DMS153 treated with DMSO at 0.1 percent for 48 hours (cell line): ENCODE measurements at regions not wholly inside any gene's neighbourhood (a gene's known extent, or its start where the extent isn't known, plus 50 kb on each side); places are given as distances from the start of the nearest gene placed in this dataset.
A peak's percentile ranks its signal among the peaks of the same experiment; 100 is the strongest.
"Not testable (repeated sequence)": the region's sequence is repeated elsewhere in the genome, so short reads cannot be mapped to it uniquely, and the experiment has no call there.

Experiments
- DNase-seq: peaks from one replicate; lab custom pipeline; 2025; ENCODE audit not compliant: unreplicated experiment; lab: John Stamatoyannopoulos, UW

DNA sequence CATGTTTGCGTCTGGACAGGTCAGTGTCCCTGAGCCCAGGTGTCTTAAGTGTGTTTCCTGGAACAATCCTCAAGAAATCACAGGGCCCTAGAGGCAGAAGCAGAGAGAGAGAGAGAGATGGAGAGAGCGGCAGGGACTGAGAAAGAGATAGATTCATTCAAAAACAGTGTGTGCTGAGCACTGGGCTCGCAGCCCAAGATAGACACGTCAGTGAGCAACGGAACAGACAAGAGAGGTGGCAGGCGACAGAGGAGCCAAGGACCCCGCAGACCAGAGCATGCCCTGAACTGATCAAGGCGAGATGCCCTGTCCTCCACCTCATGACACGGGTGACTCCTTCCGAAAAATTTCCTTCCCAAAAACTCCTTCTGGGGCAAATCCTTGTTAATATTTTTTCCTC is 362.0 kb upstream of the SULF2 start:
- no peak for DNase-seq

DNA sequence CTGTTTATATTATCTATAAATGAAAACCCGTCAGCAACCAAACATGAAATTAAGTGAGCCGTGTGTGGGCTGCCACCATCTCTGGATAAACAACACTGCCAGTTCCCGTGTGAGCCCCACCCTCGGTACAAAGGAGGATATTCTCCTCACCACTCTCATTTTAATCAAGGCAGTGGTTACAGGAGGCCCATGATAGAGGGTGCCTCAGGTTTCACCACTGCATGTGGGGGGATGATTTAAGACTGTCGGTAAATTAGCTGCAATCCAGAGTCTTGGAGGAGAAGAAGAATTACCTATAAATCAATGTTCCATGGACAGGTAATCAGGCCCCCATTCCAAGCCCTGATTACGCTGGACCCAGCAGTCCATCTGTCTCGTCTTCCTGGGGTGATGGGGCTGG is 361.6 kb upstream of the SULF2 start:
- DNase-seq = no peak

DNA sequence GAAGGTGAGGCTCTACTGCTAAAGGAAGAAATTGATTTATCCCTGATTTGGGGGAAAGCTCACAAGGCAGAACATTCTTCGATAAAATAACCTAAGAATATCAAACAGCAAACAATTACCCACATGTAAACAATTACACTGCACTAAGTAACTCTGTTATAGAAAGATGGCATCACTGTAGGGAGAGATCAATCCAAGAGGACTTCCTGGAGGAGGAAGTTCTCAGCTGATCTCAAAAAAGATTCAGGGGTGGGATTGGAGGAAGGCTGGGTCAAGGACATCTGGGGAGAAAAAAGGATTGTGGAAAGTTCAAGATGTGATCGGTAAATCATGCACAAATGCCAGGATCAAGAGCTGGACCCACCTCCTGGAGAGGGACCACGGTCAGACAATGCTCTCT is 361.0 kb upstream of the SULF2 start:
- DNase-seq = no peak

DNA sequence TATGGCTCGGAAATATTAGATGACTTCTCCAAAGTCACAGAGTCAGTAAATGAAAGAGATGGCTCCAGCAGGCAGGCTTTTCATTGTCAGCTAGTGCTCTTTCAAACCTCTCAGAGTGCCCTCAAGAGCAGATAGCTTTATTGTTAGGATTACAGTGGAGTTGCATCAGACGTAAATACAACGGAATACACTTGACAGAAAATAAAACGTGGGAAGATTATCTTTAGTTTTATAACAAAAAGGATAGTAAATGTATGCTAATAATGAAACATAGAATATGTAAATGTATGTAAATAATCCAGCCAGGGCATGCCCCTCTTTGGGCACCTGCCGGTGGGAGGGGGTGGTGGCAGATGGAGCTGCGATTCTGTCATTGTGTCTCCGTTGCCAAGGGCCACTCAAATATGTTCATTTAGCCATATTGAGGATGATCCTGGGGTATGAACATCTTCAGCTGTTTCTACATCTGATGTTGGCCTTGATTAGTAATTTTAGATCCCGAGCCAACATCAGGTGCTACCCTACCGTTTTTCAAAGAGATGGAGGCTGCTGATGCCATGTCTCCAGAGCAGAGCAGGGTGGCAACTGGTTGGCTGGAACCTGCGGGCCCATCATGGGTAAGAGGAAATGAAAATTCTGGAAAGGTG is 358.3 kb upstream of the SULF2 start:
- DNase-seq = peak; percentile 65

DNA sequence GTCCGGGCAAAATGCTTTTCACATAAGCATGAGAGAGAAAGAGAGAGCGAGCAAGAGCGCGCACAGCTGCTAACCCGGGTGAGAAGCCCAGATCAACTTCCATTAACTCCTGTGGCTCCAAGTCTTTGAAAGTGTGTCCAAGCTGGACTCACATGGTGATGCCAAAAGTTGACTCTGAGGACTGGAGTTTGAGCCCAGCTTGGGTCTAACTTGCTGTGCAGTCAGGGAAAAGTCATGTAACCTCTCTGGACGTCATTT is 357.2 kb upstream of the SULF2 start:
- no peak for DNase-seq

DNA sequence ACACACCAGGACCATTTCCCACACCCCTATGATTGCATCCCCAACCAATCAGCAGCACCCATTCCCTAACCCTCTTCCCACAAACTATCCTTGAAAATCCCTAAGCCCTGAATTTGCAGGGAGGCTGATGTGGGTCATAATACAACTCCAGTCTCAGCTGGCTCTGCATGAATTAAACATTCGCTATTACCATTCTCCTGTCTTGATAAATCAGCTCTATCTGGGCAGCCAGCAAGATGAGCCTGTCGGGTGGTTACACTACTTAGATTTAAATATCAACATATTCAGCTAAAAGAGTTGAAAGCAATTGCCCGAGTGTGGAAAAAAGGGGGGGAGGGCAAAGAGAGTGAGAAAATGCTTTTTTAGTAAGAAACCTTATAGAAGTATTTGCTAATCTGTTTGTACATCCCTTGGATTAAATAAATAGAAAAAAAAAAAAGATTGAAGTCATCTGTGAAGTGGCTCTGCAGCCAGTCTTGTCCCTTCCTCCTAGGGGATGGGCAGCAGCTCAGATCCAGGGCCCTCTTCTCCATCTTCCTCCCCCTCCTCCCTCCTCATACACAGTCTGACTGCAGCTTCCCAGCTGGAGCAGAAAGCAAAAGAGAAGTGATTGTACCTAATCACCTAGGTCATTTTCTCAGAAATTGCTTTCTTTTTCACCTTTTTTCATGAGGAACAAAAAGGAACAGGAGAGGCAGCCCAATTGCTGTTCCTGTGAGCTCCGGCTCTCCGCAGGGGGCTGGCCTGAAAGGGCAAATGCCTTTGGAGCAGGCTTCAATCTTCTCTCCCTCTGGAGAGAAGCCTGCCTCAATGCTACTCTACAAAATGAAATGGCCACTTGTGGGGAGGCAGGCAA is 356.6 kb upstream of the SULF2 start:
- no peak for DNase-seq

DNA sequence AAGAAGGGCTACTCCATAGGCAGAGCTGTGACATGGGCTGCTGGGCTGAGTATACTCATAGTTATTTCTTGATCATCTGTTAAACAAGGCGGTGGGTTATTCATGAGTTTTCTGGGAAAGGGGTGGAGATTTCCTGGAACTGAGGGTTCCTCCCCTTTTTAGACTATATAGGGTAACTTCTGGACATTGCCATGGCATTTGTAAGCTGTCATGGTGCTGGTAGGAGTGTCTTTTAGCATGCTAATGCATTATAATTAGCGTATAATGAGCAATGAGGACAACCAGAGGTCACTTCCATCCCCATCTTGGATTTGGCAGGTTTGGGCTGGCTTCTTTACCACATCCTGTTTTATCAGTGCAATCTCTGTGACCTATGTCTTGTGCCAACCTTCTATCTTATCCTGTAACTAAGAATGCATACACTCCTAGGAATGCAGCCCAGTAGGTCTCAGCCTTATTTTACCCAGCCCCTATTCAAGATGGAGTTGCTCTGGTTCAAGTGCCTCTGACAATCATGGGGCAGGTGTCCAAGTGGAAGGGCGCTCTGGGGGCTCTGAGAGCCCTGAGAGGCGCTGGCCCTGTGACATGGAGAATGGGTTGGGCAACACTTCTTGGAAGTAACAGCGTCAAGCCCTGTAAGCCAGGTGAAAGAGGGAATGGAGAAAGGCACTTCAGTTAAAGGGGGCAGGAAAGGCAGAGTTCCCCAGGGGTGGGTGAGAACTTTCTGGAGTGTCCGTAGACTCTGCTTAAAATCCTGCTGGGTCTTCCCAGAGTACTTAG is 354.2 kb upstream of the SULF2 start:
- DNase-seq = no peak

DNA sequence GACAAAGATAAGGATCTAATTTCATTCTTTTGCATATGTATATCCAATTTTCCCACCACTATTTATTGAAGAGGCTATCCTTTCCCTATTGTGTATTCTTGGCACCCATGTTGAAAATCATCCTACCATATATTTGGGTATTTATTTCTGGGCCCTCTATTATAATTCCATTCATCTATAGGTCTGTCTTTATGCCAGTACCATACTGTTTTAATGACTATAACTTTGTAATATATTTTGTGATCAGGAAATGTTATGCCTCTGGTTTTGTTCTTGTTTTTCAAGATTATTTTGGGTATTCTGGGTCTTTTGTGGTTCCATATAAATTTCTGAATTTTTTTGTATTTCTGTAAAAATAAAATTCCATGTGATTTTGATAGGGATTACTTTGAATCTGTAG is 347.6 kb upstream of the SULF2 start:
- no peak for DNase-seq

DNA sequence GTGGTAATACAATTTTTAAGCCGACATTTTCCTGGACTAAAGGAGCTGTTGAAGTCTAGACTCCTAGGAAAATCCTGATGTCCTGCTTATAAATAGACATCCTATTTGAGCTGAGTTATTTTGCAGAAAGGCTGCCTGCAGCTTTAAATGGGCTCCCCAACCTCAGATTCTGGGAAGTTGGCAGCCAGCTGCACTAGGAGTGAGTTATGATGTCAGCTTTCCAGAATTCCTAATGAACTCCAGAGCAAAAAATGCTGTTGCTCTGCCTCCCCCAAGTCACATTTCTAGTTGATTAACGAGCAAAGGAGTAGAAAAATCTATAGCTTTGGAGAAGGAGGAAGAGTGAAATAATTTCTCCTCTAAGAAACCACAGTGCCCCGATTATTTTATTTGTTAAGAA is 346.3 kb upstream of the SULF2 start:
- DNase-seq = no peak

DNA sequence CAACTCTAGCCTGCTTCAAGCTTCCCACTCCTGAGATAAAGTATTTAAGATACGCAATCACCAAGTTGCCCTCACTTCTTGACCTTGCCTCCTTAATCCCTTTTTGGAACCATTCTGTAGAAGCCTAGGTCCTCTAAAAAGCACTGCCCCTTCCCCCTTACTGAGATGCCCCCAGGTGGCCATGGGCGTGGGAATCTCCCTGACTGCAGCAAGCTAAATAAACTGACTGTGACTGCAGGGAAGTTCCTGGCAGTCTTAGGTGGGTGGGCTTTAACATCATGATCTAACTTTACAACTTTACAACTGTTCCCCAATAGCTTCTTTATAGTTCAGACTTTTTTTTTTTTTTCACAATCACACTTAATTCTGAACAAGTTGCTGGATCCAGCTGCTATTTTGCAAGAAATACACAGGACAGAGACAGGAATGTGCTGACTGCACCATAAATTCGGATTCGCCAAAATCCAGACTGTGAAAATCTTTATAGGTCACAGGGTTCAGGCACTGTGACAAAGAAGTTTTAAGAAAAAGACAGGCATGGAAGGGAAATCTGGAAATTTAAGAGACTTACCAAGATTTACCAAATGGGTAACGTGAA is 344.2 kb upstream of the SULF2 start:
- no peak for DNase-seq

DNA sequence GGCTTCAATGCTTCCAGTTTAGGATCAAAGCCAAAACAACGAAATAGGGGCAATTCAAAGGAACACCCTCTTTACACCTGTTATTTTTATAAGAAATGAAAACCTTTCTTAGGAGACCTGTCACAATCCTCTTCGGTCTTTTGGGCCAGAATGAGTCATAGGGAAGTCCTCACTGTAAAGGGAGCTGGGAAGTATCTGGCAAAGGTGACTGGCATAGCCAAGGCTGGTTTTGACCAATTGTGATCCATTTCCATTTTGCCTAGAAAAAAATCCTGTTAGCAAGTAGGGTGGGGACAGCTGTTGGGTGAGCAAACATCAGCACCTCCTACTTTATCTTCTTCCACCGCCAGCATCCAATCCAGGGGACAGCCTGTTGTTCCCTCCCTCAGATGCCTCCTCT is 343.2 kb upstream of the SULF2 start:
- DNase-seq = no peak

DNA sequence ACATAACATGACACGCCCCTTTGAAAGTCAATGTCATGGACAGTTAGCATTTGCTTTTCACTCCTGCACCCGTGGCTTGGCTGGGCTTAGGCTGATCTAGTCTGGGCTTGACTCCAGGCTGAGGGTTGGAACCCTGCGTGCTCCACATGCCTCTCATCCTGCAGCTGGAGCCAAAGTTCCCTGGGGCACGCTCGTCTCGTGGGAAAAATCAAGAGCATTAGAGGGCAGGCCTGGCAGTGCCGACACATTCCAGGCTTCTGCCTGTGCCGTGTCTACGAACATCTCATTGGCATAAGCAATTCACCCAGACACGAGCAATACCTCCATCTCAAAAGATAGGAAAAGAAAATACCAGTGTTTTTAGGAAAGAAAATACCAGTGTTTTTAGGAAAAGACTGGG is 342.7 kb upstream of the SULF2 start:
- DNase-seq = not testable (repeated sequence)

DNA sequence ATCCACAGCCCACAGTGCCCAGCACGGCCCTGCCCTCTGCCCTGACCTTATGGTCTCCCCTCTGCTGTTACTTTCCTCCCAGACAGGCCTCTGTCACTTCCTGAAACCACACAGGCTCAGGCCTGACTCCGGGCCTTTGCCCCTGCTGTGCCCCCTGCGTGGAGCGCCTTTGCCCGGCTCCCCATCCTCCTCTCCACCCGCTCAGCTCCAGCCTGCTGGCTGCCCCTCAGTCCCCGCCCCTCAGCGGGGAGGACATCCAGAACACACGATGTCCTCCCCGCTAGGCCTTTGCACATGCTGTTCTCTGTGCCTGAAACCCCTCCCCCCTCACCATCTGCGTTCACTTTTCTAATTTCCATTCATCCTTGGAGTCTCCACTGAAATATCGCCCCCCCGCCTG is 341.9 kb upstream of the SULF2 start:
- not testable (repeated sequence) for DNase-seq

DNA sequence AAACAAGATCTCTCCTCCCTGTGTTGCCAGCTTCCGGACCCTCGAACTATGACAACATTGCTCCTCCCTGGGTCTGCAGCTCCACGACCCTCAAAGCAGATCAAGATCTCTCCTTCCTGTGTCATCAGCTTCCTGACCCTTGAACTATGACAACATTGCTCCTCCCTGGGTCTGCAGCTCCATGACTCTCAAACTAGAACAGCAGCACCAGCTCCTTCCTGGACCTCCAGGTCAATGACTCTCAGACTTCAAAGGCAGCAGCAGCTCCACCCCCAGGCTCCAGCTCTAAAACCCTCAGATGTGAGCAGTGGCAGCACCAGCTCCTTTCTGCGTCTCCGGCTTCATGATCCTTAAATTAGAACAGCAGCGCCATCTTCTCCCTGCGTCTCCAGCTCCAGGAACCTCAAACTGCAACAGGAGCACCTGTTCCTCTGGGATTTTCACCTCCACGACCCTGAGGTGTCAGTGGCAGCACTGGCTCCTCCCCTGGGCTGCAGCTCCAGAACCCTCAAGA is 341.0 kb upstream of the SULF2 start:
- no peak for DNase-seq

DNA sequence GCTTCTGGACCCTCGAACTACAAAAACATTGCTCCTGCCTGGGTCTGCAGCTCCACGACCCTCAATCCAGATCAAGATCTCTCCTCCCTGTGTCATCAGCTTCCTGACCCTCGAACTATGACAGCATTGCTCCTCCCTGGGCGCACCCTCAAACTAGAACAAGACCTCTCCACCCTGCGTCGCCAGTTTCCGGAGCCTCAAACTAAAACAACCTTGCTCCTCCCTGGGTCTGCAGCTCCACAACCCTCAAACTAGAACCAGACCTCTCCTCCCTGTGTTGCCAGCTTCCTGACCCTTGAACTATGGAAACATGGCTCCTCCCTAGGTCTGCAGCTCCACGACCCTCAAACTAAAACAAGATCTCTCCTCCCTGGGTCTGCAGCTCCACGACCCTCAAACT is 339.7 kb upstream of the SULF2 start:
- DNase-seq = no peak

DNA sequence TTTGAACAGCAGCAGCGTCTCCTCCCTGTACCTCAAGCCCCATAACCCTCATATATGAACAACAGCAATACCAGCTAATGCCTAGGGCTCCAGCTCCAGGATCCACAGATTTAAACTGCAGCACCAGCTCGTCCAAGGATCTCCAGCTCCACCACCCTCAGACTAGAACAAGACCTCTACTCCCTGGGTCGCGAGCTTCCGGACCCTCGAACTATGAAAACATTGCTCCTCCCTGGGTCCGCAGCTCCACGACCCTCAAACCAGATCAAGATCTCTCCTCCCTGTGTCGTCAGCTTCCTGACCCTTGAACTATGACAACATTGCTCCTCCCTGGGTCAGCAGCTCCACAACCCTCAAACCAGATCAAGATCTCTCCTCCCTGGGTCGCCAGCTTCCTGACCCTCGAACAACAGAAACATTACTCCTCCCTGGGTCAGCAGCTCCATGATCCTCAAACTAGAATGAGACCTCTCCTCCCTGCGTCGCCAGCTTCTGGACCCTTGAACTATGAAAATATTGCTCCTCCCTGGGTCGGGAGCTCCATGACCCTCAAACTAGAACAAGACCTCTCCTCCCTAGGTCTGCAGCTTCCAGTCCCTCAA is 339.0 kb upstream of the SULF2 start:
- DNase-seq = no peak

DNA sequence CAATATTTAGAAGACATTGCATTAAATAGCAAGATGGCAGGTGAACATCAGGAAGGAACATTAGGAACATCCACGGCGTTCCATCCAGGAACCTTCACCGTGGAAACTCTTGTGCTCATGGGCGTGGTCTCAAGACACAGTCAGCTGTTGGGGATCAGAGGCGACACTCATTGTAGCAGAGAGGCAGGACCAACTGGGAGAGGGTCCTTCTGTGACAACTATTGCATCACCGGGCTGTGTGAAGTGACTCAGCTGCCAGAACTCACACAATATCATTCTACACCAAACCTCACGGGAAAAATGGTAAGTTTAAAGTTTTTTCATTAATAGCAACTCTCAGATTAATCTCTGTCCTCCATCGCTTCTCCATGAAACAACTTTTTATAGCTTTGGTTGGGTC is 334.8 kb upstream of the SULF2 start:
- DNase-seq = no peak

DNA sequence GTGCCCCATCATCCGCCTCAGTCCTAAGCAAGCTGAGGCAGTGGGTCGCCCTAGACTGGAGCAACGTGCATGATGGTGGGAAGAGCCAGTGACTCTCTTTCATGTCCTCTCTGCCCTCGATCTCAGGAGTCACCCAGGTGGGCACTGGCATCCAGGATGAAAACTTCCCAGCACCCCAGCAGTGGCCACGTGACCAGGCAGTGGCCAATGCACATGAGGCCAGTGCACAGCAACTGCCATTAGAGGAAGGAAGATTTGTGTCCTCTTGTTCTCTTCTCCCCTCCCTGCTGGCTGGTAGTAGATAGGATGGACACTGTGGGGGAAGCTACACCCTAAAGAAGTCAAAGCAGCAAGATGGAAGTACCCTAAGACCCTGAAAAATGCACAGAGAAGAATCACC is 334.1 kb upstream of the SULF2 start:
- not testable (repeated sequence) for DNase-seq

DNA sequence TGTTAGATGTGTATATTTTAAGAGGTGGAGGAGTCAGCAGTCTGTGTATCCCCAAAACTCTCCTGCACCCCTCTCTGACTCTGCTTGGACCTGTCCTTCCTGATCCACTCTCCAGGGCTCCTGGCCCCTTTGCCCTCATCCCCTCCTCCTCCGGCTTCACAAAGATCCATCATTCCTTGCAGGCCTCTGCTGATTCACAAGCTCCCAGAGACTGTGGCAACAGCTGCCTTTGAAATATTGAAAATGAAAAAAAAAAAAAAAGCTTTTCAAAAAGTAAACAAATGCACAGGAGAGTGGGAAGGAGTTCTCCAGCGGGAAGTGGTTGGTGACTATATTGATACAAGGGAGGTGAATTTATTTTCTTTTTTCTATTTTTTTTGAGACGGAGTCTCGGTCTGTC is 330.2 kb upstream of the SULF2 start:
- no peak for DNase-seq

DNA sequence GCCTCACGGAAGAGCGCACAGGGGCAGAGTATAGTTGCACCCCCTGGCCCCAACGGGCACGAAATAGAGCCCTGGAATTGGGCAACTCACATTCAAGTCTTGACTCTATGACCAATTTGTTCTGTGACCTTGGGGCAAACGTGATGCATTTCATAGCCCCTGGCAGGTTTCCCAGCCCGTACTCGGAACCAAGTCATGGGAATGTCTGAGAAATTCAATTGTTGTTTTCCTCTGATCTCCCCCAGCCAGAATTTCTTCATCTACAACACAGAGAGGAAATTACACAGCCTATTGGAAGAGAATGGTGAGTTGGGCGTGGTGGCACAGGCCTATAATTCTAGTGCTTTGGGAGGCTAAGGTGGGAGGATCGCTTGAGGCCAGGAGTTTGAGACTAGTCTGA is 322.3 kb upstream of the SULF2 start:
- DNase-seq = no peak

DNA sequence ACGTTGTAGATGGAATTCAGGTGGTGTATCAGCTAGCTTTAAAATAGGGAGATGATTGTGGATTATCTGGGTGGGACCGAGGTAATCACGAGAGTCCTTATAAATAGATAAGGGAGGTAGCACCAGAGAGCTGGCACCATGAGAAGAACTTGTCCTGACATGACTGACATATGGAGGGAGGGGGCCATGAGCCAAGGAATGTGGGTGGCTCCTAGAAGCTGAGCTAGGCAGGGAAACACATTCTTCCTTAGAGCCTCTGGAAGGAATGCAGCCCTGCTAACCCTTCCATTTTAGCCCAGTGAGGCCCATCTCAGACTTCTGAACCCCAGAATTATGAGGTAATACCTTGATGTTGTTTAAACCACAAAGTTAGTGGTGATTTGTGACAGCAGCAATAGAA is 321.1 kb upstream of the SULF2 start:
- no peak for DNase-seq
